ACC112 (cell line): ENCODE measurements at regions not wholly inside any gene's neighbourhood (a gene's known extent, or its start where the extent isn't known, plus 50 kb on each side); places are given as distances from the start of the nearest gene placed in this dataset.

Experiments used
- H2AFZ ChIP-seq: fragments of 200-600 bp; sonication (generic); one replicate; pipeline ENCODE4 v1.6.0; 2017; ENCODE audit warnings: antibody characterized with exemption, low read length; ENCODE audit not compliant: unreplicated experiment
- H3K27ac ChIP-seq: fragments of 200-600 bp; sonication (generic); 2 replicates; pipeline ENCODE4 v1.5.1; 2014; ENCODE audit warnings: low read depth, mild to moderate bottlenecking, antibody characterized with exemption, low read length, moderate library complexity
- H3K27me3 ChIP-seq: fragments of 200-600 bp; sonication (generic); 2 replicates; pipeline ENCODE4 v1.6.1; 2014; ENCODE audit warnings: mild to moderate bottlenecking, antibody characterized with exemption, low read length, moderate library complexity, mixed read lengths; ENCODE audit not compliant: insufficient read depth
- H3K36me3 ChIP-seq: fragments of 200-600 bp; sonication (generic); 2 replicates; pipeline ENCODE4 v1.6.1; 2016; ENCODE audit warnings: mild to moderate bottlenecking, antibody characterized with exemption, low read length, moderate library complexity, mixed read lengths; ENCODE audit not compliant: insufficient read depth
- H3K4me1 ChIP-seq: fragments of 200-600 bp; sonication (generic); one replicate; pipeline ENCODE4 v1.6.1; 2016; ENCODE audit warnings: low read length, mixed read lengths; ENCODE audit not compliant: insufficient read depth, unreplicated experiment, control insufficient read depth
- H3K4me3 ChIP-seq: fragments of 200-600 bp; sonication (generic); 2 replicates; pipeline ENCODE4 v1.5.1; 2014; ENCODE audit warnings: mild to moderate bottlenecking, low read depth, low read length
- H3K79me2 ChIP-seq: fragments of 200-600 bp; sonication (generic); one replicate; pipeline ENCODE4 v1.6.0; 2016; ENCODE audit warnings: low read length; ENCODE audit not compliant: control insufficient read depth, unreplicated experiment, insufficient read depth

GRCh38 chr1:213605732-213606131 lies 382.0 kb upstream of the PROX1 start:
- Histone ChIP-seq H3K36me3 (no peaks in the 10 kb centered on the region), H3K4me3 (no peak overlapping the region), H3K27ac (no peak overlapping the region), H3K4me1 (no peaks in the 10 kb centered on the region), H2AFZ (no peak overlapping the region), H3K27me3 (no peaks in the 10 kb centered on the region), H3K79me2 (no peaks in the 10 kb centered on the region)

- H3K4me3 ChIP-seq, result no peak overlapping the region
- no peaks in the 10 kb centered on the region for H3K36me3 ChIP-seq
- H3K79me2 ChIP-seq, result no peaks in the 10 kb centered on the region
- no peak overlapping the region for H2AFZ ChIP-seq
- H3K27ac ChIP-seq, result no peak overlapping the region
- no peaks in the 10 kb centered on the region for H3K4me1 ChIP-seq
- H3K27me3 ChIP-seq, result no peaks in the 10 kb centered on the region
Observed at GRCh38 chr1:213606252-213606820, 381.4 kb upstream of the PROX1 start.

GRCh38 chr1:213613549-213613948 lies 374.2 kb upstream of the PROX1 start:
- no peaks in the 10 kb centered on the region for H3K79me2 ChIP-seq
- H3K27ac ChIP-seq, result no peak overlapping the region

GRCh38 chr1:213615226-213615916 lies 372.4 kb upstream of the PROX1 start:
- H3K27ac ChIP-seq, result no peak overlapping the region
- H3K4me1 ChIP-seq, result no peaks in the 10 kb centered on the region
- H3K4me3 ChIP-seq, result no peak overlapping the region
- no peaks in the 10 kb centered on the region for H3K27me3 ChIP-seq
- no peak overlapping the region for H2AFZ ChIP-seq
- no peaks in the 10 kb centered on the region for H3K36me3 ChIP-seq
- no peaks in the 10 kb centered on the region for H3K79me2 ChIP-seq

More at GRCh38 chr1:213613549-213613948, 374.2 kb upstream of the PROX1 start:
- Histone ChIP-seq H3K4me1 (no peaks in the 10 kb centered on the region), H3K36me3 (no peaks in the 10 kb centered on the region), H3K27me3 (no peaks in the 10 kb centered on the region), H3K4me3 (no peak overlapping the region), H2AFZ (no peak overlapping the region)

GRCh38 chr1:213617133-213617532 lies 370.6 kb upstream of the PROX1 start:
- H3K4me3 ChIP-seq, result no peak overlapping the region
- H3K27ac ChIP-seq, result no peak overlapping the region
- H2AFZ ChIP-seq, result no peak overlapping the region
- no peaks in the 10 kb centered on the region for H3K4me1 ChIP-seq
- no peaks in the 10 kb centered on the region for H3K79me2 ChIP-seq
- no peaks in the 10 kb centered on the region for H3K27me3 ChIP-seq
- no peaks in the 10 kb centered on the region for H3K36me3 ChIP-seq

- Histone ChIP-seq H3K79me2 (no peaks in the 10 kb centered on the region), H3K36me3 (no peaks in the 10 kb centered on the region), H3K4me1 (no peaks in the 10 kb centered on the region), H3K4me3 (no peak overlapping the region), H3K27ac (no peak overlapping the region), H2AFZ (no peak overlapping the region), H3K27me3 (no peaks in the 10 kb centered on the region)
Observed at GRCh38 chr1:213618094-213618493, 369.7 kb upstream of the PROX1 start.

GRCh38 chr1:213619026-213619425 lies 368.7 kb upstream of the PROX1 start:
- Histone ChIP-seq H3K79me2 (no peaks in the 10 kb centered on the region), H3K4me3 (no peak overlapping the region), H3K27me3 (no peaks in the 10 kb centered on the region), H2AFZ (no peak overlapping the region), H3K27ac (no peak overlapping the region), H3K36me3 (no peaks in the 10 kb centered on the region), H3K4me1 (no peaks in the 10 kb centered on the region)

GRCh38 chr1:213621077-213621476 lies 366.7 kb upstream of the PROX1 start:
- Histone ChIP-seq H3K4me3 (no peak overlapping the region), H2AFZ (no peak overlapping the region), H3K79me2 (no peaks in the 10 kb centered on the region), H3K36me3 (no peaks in the 10 kb centered on the region), H3K27me3 (no peaks in the 10 kb centered on the region), H3K27ac (no peak overlapping the region), H3K4me1 (no peaks in the 10 kb centered on the region)

- H3K4me1 ChIP-seq, result no peaks in the 10 kb centered on the region
Observed at GRCh38 chr1:213622365-213623063, 365.3 kb upstream of the PROX1 start.

GRCh38 chr1:213623064-213623581 lies 364.6 kb upstream of the PROX1 start:
- no peaks in the 10 kb centered on the region for H3K4me1 ChIP-seq
- H2AFZ ChIP-seq, result no peak overlapping the region
- H3K79me2 ChIP-seq, result no peaks in the 10 kb centered on the region
- no peaks in the 10 kb centered on the region for H3K27me3 ChIP-seq
- no peak overlapping the region for H3K4me3 ChIP-seq
- H3K27ac ChIP-seq, result no peak overlapping the region
- H3K36me3 ChIP-seq, result no peaks in the 10 kb centered on the region

More at GRCh38 chr1:213622365-213623063, 365.3 kb upstream of the PROX1 start:
- Histone ChIP-seq H2AFZ (no peak overlapping the region), H3K36me3 (no peaks in the 10 kb centered on the region), H3K79me2 (no peaks in the 10 kb centered on the region), H3K27ac (no peak overlapping the region), H3K4me3 (no peak overlapping the region), H3K27me3 (no peaks in the 10 kb centered on the region)
